H1 (cell line): ENCODE measurements at regions not wholly inside any gene's neighbourhood (a gene's known extent, or its start where the extent isn't known, plus 50 kb on each side); places are given as distances from the start of the nearest gene placed in this dataset.

Experiments used
- SP1 ChIP-seq: IDR thresholded peaks from 2 replicates; pipeline ENCODE4 v1.6.1; 2011; ENCODE audit warnings: low read depth, low read length
- TF ChIP-seq, protein P1 (sequence below), 3 experiments: IDR thresholded peaks; 1 replicate in 2 of 3; 2 replicates in 1 of 3; pipeline versions ENCODE4 v1.5.1 to v1.6.1; 2011; ENCODE audit warnings: low read length in 3 of 3, mild to moderate bottlenecking in 3 of 3, inconsistent platforms in 2 of 3, low read depth in 1 of 3, moderate library complexity in 1 of 3; ENCODE audit not compliant: insufficient read depth in 1 of 3; ENCODE audit errors: control extremely low read depth in 1 of 3

DNA sequence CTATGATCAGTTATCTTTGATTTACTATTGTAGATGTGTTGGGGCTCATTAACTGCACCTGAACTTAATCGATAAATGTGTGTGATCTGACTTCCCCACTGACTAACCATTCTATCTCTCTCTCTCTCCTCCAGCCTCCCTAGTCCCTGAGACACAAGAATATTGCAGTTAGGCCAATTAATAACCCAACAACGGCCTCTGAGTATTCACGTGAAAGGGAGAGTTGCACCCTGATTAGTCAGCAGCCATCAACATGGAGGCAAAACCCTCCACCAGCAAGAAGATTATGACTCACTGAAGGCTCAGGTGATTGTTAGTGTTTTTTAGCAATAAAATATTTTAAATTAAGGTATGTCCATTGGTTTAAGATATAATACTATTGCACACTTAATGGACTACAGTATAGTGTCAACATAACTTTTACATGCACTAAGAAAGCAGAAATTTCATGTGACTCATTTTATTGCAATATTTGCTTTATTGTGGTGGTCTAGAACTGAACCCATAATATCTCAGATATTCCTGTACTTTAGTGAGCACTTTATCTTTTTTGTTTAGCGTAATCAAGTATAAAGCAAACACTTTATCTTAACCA, 77.1 kb upstream of the PTGDR start (continued):
- TF ChIP-seq, protein P1, sequence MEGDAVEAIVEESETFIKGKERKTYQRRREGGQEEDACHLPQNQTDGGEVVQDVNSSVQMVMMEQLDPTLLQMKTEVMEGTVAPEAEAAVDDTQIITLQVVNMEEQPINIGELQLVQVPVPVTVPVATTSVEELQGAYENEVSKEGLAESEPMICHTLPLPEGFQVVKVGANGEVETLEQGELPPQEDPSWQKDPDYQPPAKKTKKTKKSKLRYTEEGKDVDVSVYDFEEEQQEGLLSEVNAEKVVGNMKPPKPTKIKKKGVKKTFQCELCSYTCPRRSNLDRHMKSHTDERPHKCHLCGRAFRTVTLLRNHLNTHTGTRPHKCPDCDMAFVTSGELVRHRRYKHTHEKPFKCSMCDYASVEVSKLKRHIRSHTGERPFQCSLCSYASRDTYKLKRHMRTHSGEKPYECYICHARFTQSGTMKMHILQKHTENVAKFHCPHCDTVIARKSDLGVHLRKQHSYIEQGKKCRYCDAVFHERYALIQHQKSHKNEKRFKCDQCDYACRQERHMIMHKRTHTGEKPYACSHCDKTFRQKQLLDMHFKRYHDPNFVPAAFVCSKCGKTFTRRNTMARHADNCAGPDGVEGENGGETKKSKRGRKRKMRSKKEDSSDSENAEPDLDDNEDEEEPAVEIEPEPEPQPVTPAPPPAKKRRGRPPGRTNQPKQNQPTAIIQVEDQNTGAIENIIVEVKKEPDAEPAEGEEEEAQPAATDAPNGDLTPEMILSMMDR (IDR thresholded peaks at IDR 0.05; ENCODE audit: control extremely low read depth in 1 of 3, insufficient read depth in 1 of 3, low read depth in 1 of 3, low read length in 3 of 3) = no peak
- no peak for TF ChIP-seq SP1
